ENCODE measurements at regions not wholly inside any gene's neighbourhood (a gene's known extent, or its start where the extent isn't known, plus 50 kb on each side); places are given as distances from the start of the nearest gene placed in this dataset.

DNA sequence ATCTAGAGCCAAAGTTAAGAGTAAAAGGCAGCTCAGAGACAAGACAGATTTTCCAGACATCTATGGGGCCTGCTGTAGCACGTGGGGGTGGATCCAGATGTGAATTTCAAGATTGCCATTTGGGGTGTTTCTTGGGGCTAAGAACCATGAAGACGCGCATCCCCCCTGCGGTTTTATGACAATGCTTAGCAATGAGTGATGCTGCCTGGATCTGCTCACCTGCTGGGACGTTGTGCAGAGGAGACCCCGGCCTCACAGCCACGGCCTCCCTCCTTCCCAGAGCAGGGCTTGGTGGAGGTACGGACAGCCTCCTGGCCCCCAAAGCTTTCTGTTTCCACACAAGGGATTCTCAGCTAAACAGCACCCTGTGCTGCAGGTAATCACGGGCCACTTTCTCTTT is 151.5 kb upstream of the DYNLRB2 start:
- TF ChIP-seq, protein P1, sequence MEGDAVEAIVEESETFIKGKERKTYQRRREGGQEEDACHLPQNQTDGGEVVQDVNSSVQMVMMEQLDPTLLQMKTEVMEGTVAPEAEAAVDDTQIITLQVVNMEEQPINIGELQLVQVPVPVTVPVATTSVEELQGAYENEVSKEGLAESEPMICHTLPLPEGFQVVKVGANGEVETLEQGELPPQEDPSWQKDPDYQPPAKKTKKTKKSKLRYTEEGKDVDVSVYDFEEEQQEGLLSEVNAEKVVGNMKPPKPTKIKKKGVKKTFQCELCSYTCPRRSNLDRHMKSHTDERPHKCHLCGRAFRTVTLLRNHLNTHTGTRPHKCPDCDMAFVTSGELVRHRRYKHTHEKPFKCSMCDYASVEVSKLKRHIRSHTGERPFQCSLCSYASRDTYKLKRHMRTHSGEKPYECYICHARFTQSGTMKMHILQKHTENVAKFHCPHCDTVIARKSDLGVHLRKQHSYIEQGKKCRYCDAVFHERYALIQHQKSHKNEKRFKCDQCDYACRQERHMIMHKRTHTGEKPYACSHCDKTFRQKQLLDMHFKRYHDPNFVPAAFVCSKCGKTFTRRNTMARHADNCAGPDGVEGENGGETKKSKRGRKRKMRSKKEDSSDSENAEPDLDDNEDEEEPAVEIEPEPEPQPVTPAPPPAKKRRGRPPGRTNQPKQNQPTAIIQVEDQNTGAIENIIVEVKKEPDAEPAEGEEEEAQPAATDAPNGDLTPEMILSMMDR (IDR thresholded peaks at IDR 0.05): no peak
- no peak for TF ChIP-seq EP300 (IDR thresholded peaks at IDR 0.05)
- TF ChIP-seq POLR2A (IDR thresholded peaks at IDR 0.05): no peak
